ENCODE measurements at regions not wholly inside any gene's neighbourhood (a gene's known extent, or its start where the extent isn't known, plus 50 kb on each side); places are given as distances from the start of the nearest gene placed in this dataset.
A peak's percentile ranks its signal among the peaks of the same experiment; 100 is the strongest.

GRCh38 chr7:113320419-113320818, 202.1 kb upstream of the SMIM30 start:
- no peaks in the 10 kb centered on the region for H3K9me3 ChIP-seq (ENCODE audit: control insufficient read depth, low read length)
- H3K36me3 ChIP-seq (ENCODE audit: control insufficient read depth, insufficient read depth, low read length): no peaks in the 10 kb centered on the region
- H3K9ac ChIP-seq: no peak overlapping the region
- no peak overlapping the region for H3K4me2 ChIP-seq (ENCODE audit: low read length)
- H3K27ac ChIP-seq: peak overlapping the region; percentile 96
- H3K27me3 ChIP-seq (ENCODE audit: control insufficient read depth, insufficient read depth, low read length): no peaks in the 10 kb centered on the region
- peaks cover 3% of the 10 kb centered on the region for H3K79me2 ChIP-seq
- no peak overlapping the region for H3K4me3 ChIP-seq (ENCODE audit: low read depth, low read length)
- no peak for TF ChIP-seq CTCF (IDR thresholded peaks at IDR 0.05)
- H2AFZ ChIP-seq: no peak overlapping the region
- H3K4me1 ChIP-seq: peaks cover 49% of the 10 kb centered on the region

GRCh38 chr7:113314594-113314993, 196.2 kb upstream of the SMIM30 start:
- Histone ChIP-seq H3K9me3 (ENCODE audit: control insufficient read depth, low read length) (no peaks in the 10 kb centered on the region), H3K79me2 (no peaks in the 10 kb centered on the region), H3K27ac (peak overlapping the region; percentile 96), H3K4me1 (peaks cover 31% of the 10 kb centered on the region), H3K4me2 (ENCODE audit: low read length) (no peak overlapping the region), H3K27me3 (ENCODE audit: control insufficient read depth, insufficient read depth, low read length) (no peaks in the 10 kb centered on the region), H3K4me3 (ENCODE audit: low read depth, low read length) (no peak overlapping the region), H3K36me3 (ENCODE audit: control insufficient read depth, insufficient read depth, low read length) (no peaks in the 10 kb centered on the region), H3K9ac (no peak overlapping the region), H2AFZ (peak overlapping the region; percentile 21)
- no peak for TF ChIP-seq CTCF (IDR thresholded peaks at IDR 0.05)

- H3K4me3 ChIP-seq (ENCODE audit: low read depth, low read length): no peak overlapping the region
- TF ChIP-seq CTCF (IDR thresholded peaks at IDR 0.05): no peak
- no peaks in the 10 kb centered on the region for H3K4me1 ChIP-seq
- H3K9me3 ChIP-seq (ENCODE audit: control insufficient read depth, low read length): no peaks in the 10 kb centered on the region
- H3K27ac ChIP-seq: no peak overlapping the region
- H3K9ac ChIP-seq: no peak overlapping the region
- H3K4me2 ChIP-seq (ENCODE audit: low read length): no peak overlapping the region
- H3K36me3 ChIP-seq (ENCODE audit: control insufficient read depth, insufficient read depth, low read length): no peaks in the 10 kb centered on the region
- H3K79me2 ChIP-seq: no peaks in the 10 kb centered on the region
- no peaks in the 10 kb centered on the region for H3K27me3 ChIP-seq (ENCODE audit: control insufficient read depth, insufficient read depth, low read length)
- no peak overlapping the region for H2AFZ ChIP-seq
These were observed 190.0 kb upstream of the SMIM30 start for GRCh38 chr7:113308399-113308798.

GRCh38 chr7:113307147-113307546, 188.8 kb upstream of the SMIM30 start:
- Histone ChIP-seq H3K79me2 (no peaks in the 10 kb centered on the region), H3K9ac (no peak overlapping the region), H3K27ac (no peak overlapping the region), H2AFZ (no peak overlapping the region), H3K4me1 (no peaks in the 10 kb centered on the region), H3K9me3 (ENCODE audit: control insufficient read depth, low read length) (no peaks in the 10 kb centered on the region), H3K27me3 (ENCODE audit: control insufficient read depth, insufficient read depth, low read length) (no peaks in the 10 kb centered on the region), H3K4me2 (ENCODE audit: low read length) (no peak overlapping the region), H3K36me3 (ENCODE audit: control insufficient read depth, insufficient read depth, low read length) (no peaks in the 10 kb centered on the region), H3K4me3 (ENCODE audit: low read depth, low read length) (no peak overlapping the region)
- TF ChIP-seq CTCF (IDR thresholded peaks at IDR 0.05): no peak

GRCh38 chr7:113306302-113306701, 187.9 kb upstream of the SMIM30 start:
- H3K27me3 ChIP-seq (ENCODE audit: control insufficient read depth, insufficient read depth, low read length): no peaks in the 10 kb centered on the region
- H3K4me1 ChIP-seq: no peaks in the 10 kb centered on the region
- H3K36me3 ChIP-seq (ENCODE audit: control insufficient read depth, insufficient read depth, low read length): no peaks in the 10 kb centered on the region
- H3K9me3 ChIP-seq (ENCODE audit: control insufficient read depth, low read length): no peaks in the 10 kb centered on the region
- no peak overlapping the region for H3K9ac ChIP-seq
- no peak overlapping the region for H2AFZ ChIP-seq
- H3K4me2 ChIP-seq (ENCODE audit: low read length): no peak overlapping the region
- no peak overlapping the region for H3K4me3 ChIP-seq (ENCODE audit: low read depth, low read length)
- H3K27ac ChIP-seq: no peak overlapping the region
- H3K79me2 ChIP-seq: no peaks in the 10 kb centered on the region
- TF ChIP-seq CTCF (IDR thresholded peaks at IDR 0.05): no peak

All from parathyroid adenoma (tissue), 2 donors.